CD14-positive monocyte (primary cell): ENCODE measurements at regions not wholly inside any gene's neighbourhood (a gene's known extent, or its start where the extent isn't known, plus 50 kb on each side); places are given as distances from the start of the nearest gene placed in this dataset.

Source experiments
- DNase-seq, 3 donors: peaks; one replicate each; pipeline ENCODE4 v3.0.0-alpha.2; 2011 to 2022
- H2AFZ ChIP-seq: 2 replicates; pipeline ENCODE4 v1.6.0; 2012; ENCODE audit warnings: mild to moderate bottlenecking, low read depth, low read length, inconsistent platforms; ENCODE audit not compliant: insufficient read depth, poor library complexity, severe bottlenecking
- H3K27ac ChIP-seq, 2 donors: 1 replicate in 1 of 2; 2 replicates in 1 of 2; pipeline ENCODE4 v1.5.1; 2012 to 2013; ENCODE audit warnings: low read length in 2 of 2, control low read depth in 1 of 2, inconsistent platforms in 1 of 2, low read depth in 1 of 2, mild to moderate bottlenecking in 1 of 2
- H3K27me3 ChIP-seq, 2 donors: one replicate each; pipeline versions ENCODE4 v1.6.0 to v1.6.1; 2011 to 2013; ENCODE audit warnings: low read length in 2 of 2; ENCODE audit not compliant: control insufficient read depth in 2 of 2, insufficient read depth in 2 of 2
- H3K36me3 ChIP-seq, 2 donors: replicated peaks in 1 of 2; 1 replicate in 1 of 2; 2 replicates in 1 of 2; pipeline versions ENCODE4 v1.5.1 to v1.6.1; 2012 to 2013; ENCODE audit warnings: low read length in 2 of 2, control low read depth in 1 of 2, inconsistent platforms in 1 of 2, mild to moderate bottlenecking in 1 of 2; ENCODE audit not compliant: insufficient read depth in 2 of 2, control insufficient read depth in 1 of 2
- H3K4me1 ChIP-seq, 2 donors: 1 replicate in 1 of 2; 2 replicates in 1 of 2; pipeline versions ENCODE4 v1.5.1 to v1.6.1; 2012 to 2013; ENCODE audit warnings: low read length in 2 of 2, control low read depth in 1 of 2, inconsistent platforms in 1 of 2, mild to moderate bottlenecking in 1 of 2, moderate library complexity in 1 of 2; ENCODE audit not compliant: insufficient read depth in 2 of 2, control insufficient read depth in 1 of 2
- H3K4me2 ChIP-seq: replicated peaks from 2 replicates; pipeline ENCODE3; 2012; ENCODE audit warnings: low read length, moderate library complexity, mild to moderate bottlenecking; ENCODE audit not compliant: poor library complexity, severe bottlenecking; ENCODE audit errors: extremely low read depth
- H3K4me3 ChIP-seq, 3 experiments: fragments of 200-600 bp in 1 of 3; sonication (generic) in 1 of 3; replicated peaks in 1 of 3; 1 replicate in 2 of 3; 2 replicates in 1 of 3; pipeline ENCODE4 v1.5.1; 2011 to 2013; ENCODE audit warnings: low read length in 3 of 3, mild to moderate bottlenecking in 3 of 3, control low read depth in 2 of 3, low read depth in 2 of 3, inconsistent platforms in 1 of 3, moderate library complexity in 1 of 3
- H3K79me2 ChIP-seq: 2 replicates; pipeline ENCODE4 v1.6.0; 2012; ENCODE audit warnings: mild to moderate bottlenecking, control low read depth, inconsistent platforms, low read length, moderate library complexity; ENCODE audit not compliant: insufficient read depth
- H3K9ac ChIP-seq: 2 replicates; pipeline ENCODE4 v1.6.0; 2017; ENCODE audit warnings: low read length, mild to moderate bottlenecking; ENCODE audit not compliant: insufficient read depth, poor library complexity, severe bottlenecking
- H3K9me3 ChIP-seq, 2 donors: replicated peaks in 1 of 2; 1 replicate in 1 of 2; 2 replicates in 1 of 2; pipeline versions ENCODE4 v1.5.1 to v1.6.1; 2012 to 2013; ENCODE audit warnings: low read length in 2 of 2, control low read depth in 1 of 2; ENCODE audit not compliant: control insufficient read depth in 1 of 2, insufficient read depth in 1 of 2
- H4K20me1 ChIP-seq: 2 replicates; pipeline ENCODE4 v1.6.0; 2012; ENCODE audit warnings: mild to moderate bottlenecking, low read length, control low read depth, moderate library complexity; ENCODE audit not compliant: insufficient read depth
- H3K27ac Mint-ChIP-seq, 7 donors: one replicate each; pipeline ENCODE4 v1.8.0; 2020; ENCODE audit warnings: mild to moderate bottlenecking in 7 of 7, mixed read lengths in 7 of 7, moderate library complexity in 6 of 7, inconsistent platforms in 2 of 7
- H3K27me3 Mint-ChIP-seq, 3 donors: one replicate each; pipeline ENCODE4 v1.8.0; 2021 to 2022; ENCODE audit warnings: low read depth in 3 of 3, mild to moderate bottlenecking in 3 of 3, mixed read lengths in 3 of 3, moderate library complexity in 3 of 3, inconsistent platforms in 1 of 3
- H3K36me3 Mint-ChIP-seq, 2 donors: one replicate each; pipeline ENCODE4 v1.8.0; 2020; ENCODE audit warnings: mixed read lengths in 2 of 2, inconsistent platforms in 1 of 2, mild to moderate bottlenecking in 1 of 2
- H3K4me1 Mint-ChIP-seq: one replicate; pipeline ENCODE4 v1.8.0; 2020; ENCODE audit warnings: mild to moderate bottlenecking, mixed read lengths
- H3K4me3 Mint-ChIP-seq, 2 donors: one replicate each; pipeline ENCODE4 v1.8.0; 2020; ENCODE audit warnings: mild to moderate bottlenecking in 2 of 2, mixed read lengths in 2 of 2, moderate library complexity in 1 of 2
- H3K9me3 Mint-ChIP-seq, 7 donors: one replicate each; pipeline ENCODE4 v1.8.0; 2020 to 2022; ENCODE audit warnings: mixed read lengths in 7 of 7, mild to moderate bottlenecking in 6 of 7, moderate library complexity in 6 of 7, inconsistent platforms in 2 of 7
- WGBS: methylation state at CpG from one replicate; pipeline ENCODE4 v1.1.5; 2013; ENCODE audit warnings: missing lambda C conversion rate; ENCODE audit not compliant: insufficient coverage; 5-methylcytosine and 5-hydroxymethylcytosine counted together
- intact Hi-C, 2 donors: fragments of 100-400 bp; cut with micrococcal nuclease; formaldehyde crosslinking; loops; one replicate each; pipeline versions ENCODE4 v1.15.0 to v1.15.1; 2023
- TF ChIP-seq, protein P1 (sequence below): fragments of 200-600 bp; IDR thresholded peaks from one replicate; pipeline ENCODE4 v1.8.0; 2022; ENCODE audit warnings: antibody characterized with exemption, mild to moderate bottlenecking

DNA sequence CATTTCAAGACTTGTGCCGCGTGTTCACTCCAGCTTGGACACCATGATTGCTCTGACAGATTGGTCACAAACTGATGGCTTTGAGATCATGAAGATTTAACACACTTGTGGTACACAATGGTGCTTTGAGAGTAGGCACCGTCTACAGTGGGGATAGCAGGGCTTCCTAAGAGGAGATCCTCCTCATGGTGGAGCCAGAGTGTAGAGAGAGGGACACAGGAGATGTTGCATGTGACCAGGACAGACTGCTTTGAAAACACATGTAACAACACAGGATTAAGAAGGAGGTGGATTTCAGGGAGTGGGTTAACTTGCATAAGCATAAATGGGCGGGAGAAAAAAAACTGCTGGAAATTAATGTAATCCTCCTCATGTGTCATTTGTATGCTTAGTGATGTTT lies 95.7 kb upstream of the LINC00305 start:
- Mint-ChIP-seq H3K36me3 (no peaks in the 10 kb centered on the region), H3K4me3 (no peak overlapping the region), H3K4me1 (no peaks in the 10 kb centered on the region), H3K9me3 (no peaks in the 10 kb centered on the region), H3K27me3 (no peaks in the 10 kb centered on the region), H3K27ac (no peak overlapping the region)
- Histone ChIP-seq H4K20me1 (no peaks in the 10 kb centered on the region), H3K9me3 (no peaks in the 10 kb centered on the region), H3K27ac (no peak overlapping the region), H3K4me1 (no peaks in the 10 kb centered on the region), H3K4me3 (no peak overlapping the region), H2AFZ (no peak overlapping the region), H3K36me3 (no peaks in the 10 kb centered on the region), H3K9ac (no peak overlapping the region), H3K79me2 (no peaks in the 10 kb centered on the region), H3K27me3 (no peaks in the 10 kb centered on the region), H3K4me2 (no peak overlapping the region)
- intact Hi-C loops = no loop called here
- DNase-seq = no peak
- 81% methylated on average over 3 of the region's 4 CpGs for WGBS
- TF ChIP-seq, protein P1, sequence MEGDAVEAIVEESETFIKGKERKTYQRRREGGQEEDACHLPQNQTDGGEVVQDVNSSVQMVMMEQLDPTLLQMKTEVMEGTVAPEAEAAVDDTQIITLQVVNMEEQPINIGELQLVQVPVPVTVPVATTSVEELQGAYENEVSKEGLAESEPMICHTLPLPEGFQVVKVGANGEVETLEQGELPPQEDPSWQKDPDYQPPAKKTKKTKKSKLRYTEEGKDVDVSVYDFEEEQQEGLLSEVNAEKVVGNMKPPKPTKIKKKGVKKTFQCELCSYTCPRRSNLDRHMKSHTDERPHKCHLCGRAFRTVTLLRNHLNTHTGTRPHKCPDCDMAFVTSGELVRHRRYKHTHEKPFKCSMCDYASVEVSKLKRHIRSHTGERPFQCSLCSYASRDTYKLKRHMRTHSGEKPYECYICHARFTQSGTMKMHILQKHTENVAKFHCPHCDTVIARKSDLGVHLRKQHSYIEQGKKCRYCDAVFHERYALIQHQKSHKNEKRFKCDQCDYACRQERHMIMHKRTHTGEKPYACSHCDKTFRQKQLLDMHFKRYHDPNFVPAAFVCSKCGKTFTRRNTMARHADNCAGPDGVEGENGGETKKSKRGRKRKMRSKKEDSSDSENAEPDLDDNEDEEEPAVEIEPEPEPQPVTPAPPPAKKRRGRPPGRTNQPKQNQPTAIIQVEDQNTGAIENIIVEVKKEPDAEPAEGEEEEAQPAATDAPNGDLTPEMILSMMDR = no peak

DNA sequence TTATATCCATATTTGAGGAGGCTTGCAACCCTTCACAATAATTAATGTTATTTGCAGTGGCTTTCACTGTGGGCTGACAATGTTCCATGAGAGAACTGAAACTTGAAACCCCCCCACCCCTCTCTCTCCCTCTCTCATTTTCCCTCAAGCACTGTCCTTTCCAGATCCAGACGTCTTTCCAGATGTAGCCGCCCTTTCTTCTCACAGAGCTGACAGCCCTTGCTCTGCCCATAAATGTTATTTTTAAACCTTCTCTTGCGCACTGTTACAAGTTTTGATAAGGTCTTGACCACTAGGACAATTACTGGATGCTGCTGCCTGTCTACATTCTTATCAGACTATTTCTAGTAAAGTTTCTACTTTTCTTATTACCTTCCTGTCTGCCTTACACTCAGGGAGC lies 91.4 kb upstream of the LINC00305 start:
- Histone ChIP-seq H3K4me1 (no peaks in the 10 kb centered on the region), H4K20me1 (no peaks in the 10 kb centered on the region), H2AFZ (no peak overlapping the region), H3K36me3 (no peaks in the 10 kb centered on the region), H3K27ac (no peak overlapping the region), H3K27me3 (no peaks in the 10 kb centered on the region), H3K9me3 (no peaks in the 10 kb centered on the region), H3K9ac (no peak overlapping the region), H3K4me3 (no peak overlapping the region), H3K79me2 (no peaks in the 10 kb centered on the region), H3K4me2 (no peak overlapping the region)
- Mint-ChIP-seq H3K4me1 (no peaks in the 10 kb centered on the region), H3K36me3 (no peaks in the 10 kb centered on the region), H3K27me3 (no peaks in the 10 kb centered on the region), H3K9me3 (peaks cover 0 to 2% (median 0%) of the 10 kb centered on the region in 7 donors), H3K4me3 (no peak overlapping the region), H3K27ac (no peak overlapping the region)
- intact Hi-C loops = no loop called here
- DNase-seq = no peak
- TF ChIP-seq, protein P1 = no peak
- WGBS = 100% methylated on average over 3 of the region's 3 CpGs
